SK-N-SH treated with all-trans-retinoic acid at 6 μM for 48 hours (cell line): ENCODE measurements at regions not wholly inside any gene's neighbourhood (a gene's known extent, or its start where the extent isn't known, plus 50 kb on each side); places are given as distances from the start of the nearest gene placed in this dataset.

ENCODE experiments used
- ARNTL ChIP-seq: fragments of 450-650 bp; formaldehyde crosslinking; IDR thresholded peaks from 2 replicates; pipeline ENCODE4 v1.5.0; 2020; ENCODE audit warnings: low read depth, mild to moderate bottlenecking, moderate library complexity, borderline replicate concordance
- CSDC2 ChIP-seq: fragments of 250-450 bp; sonication (Bioruptor Pico); IDR thresholded peaks from 2 replicates; pipeline ENCODE4 v1.5.0; 2020; ENCODE audit warnings: mild to moderate bottlenecking, moderate library complexity
- GLIS3 ChIP-seq: fragments of 250-450 bp; sonication (Bioruptor Pico); IDR thresholded peaks from 2 replicates; pipeline ENCODE4 v1.5.0; 2020; ENCODE audit warnings: mild to moderate bottlenecking, moderate library complexity
- RARB ChIP-seq: fragments of 250-450 bp; sonication (Bioruptor Pico); IDR thresholded peaks from 2 replicates; pipeline ENCODE4 v1.8.0; 2021; ENCODE audit warnings: mild to moderate bottlenecking, moderate library complexity
- SNAI2 ChIP-seq: fragments of 250-450 bp; sonication (Bioruptor Pico); IDR thresholded peaks from 2 replicates; pipeline ENCODE4 v1.5.0; 2020; ENCODE audit warnings: mild to moderate bottlenecking, moderate library complexity
- ZC3H10 ChIP-seq: fragments of 250-450 bp; sonication (Bioruptor Pico); IDR thresholded peaks from 2 replicates; pipeline ENCODE4 v1.5.1; 2021; ENCODE audit warnings: mild to moderate bottlenecking, moderate library complexity
- ZFP3 ChIP-seq: fragments of 250-450 bp; sonication (Bioruptor Pico); IDR thresholded peaks from 2 replicates; pipeline ENCODE4 v1.5.0; 2020; ENCODE audit warnings: mild to moderate bottlenecking, moderate library complexity
- ZNF565 ChIP-seq: fragments of 450-650 bp; formaldehyde crosslinking; conservative IDR thresholded peaks from 2 replicates; pipeline ENCODE4 v1.5.0; 2020; ENCODE audit warnings: low read depth, mild to moderate bottlenecking, moderate library complexity
- ZNF70 ChIP-seq: fragments of 450-650 bp; formaldehyde crosslinking; IDR thresholded peaks from 2 replicates; pipeline ENCODE4 v1.5.0; 2020; ENCODE audit warnings: mild to moderate bottlenecking, moderate library complexity
- TF ChIP-seq, protein P1 (sequence below): fragments of 250-450 bp; sonication (Bioruptor Pico); IDR thresholded peaks from 2 replicates; pipeline ENCODE4 v1.8.0; 2020; ENCODE audit warnings: mild to moderate bottlenecking, moderate library complexity, borderline replicate concordance
- TF ChIP-seq, protein P2 (sequence below): fragments of 250-450 bp; sonication (Bioruptor Pico); IDR thresholded peaks from 2 replicates; pipeline ENCODE4 v1.5.1; 2021; ENCODE audit warnings: mild to moderate bottlenecking, moderate library complexity
- TF ChIP-seq, protein P3 (sequence below): fragments of 250-450 bp; sonication (Bioruptor Pico); IDR thresholded peaks from 2 replicates; pipeline ENCODE4 v1.5.0; 2020; ENCODE audit warnings: mild to moderate bottlenecking, moderate library complexity
- TF ChIP-seq, protein P4 (sequence below): fragments of 250-450 bp; sonication (Bioruptor Pico); IDR thresholded peaks from 2 replicates; pipeline ENCODE4 v1.5.1; 2020; ENCODE audit warnings: low read depth, mild to moderate bottlenecking, moderate library complexity
- TF ChIP-seq, protein P5 (sequence below): fragments of 250-450 bp; sonication (Bioruptor Pico); IDR thresholded peaks from 2 replicates; pipeline ENCODE4 v1.8.0; 2021; ENCODE audit warnings: low read depth, mild to moderate bottlenecking, moderate library complexity, borderline replicate concordance

DNA sequence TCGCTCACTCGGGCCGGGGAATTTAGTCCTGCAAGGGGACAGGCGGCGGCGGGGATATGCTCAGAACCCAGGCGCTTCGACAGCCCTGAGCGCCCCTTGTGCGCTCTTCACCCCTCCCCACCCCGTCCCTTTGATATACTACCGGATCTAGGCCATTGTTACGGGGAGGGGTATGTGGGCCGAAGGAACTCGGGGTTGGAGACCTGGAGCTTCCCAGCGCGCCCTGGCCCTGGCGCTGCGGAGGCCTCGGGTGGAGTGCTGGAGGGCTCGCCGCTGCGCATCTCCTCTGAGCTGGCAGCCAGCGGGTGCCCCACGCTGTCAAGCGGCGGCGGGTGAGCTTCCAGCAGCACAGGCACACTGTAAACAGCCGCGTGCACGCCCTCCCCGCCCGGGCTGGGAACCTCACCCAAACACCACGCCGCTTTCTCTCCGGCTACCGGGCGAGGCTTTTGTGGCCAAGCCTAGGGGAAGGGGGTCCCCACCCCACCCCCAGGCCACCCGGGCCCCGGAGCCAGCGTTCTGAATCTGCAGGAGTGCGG is 54.5 kb upstream of the BCOR start:
- TF ChIP-seq, protein P1, sequence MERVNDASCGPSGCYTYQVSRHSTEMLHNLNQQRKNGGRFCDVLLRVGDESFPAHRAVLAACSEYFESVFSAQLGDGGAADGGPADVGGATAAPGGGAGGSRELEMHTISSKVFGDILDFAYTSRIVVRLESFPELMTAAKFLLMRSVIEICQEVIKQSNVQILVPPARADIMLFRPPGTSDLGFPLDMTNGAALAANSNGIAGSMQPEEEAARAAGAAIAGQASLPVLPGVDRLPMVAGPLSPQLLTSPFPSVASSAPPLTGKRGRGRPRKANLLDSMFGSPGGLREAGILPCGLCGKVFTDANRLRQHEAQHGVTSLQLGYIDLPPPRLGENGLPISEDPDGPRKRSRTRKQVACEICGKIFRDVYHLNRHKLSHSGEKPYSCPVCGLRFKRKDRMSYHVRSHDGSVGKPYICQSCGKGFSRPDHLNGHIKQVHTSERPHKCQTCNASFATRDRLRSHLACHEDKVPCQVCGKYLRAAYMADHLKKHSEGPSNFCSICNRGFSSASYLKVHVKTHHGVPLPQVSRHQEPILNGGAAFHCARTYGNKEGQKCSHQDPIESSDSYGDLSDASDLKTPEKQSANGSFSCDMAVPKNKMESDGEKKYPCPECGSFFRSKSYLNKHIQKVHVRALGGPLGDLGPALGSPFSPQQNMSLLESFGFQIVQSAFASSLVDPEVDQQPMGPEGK (CRISPR knock-in tag), result no peak
- TF ChIP-seq ZC3H10, result no peak
- TF ChIP-seq GLIS3 (CRISPR knock-in tag), result no peak
- TF ChIP-seq, protein P2, sequence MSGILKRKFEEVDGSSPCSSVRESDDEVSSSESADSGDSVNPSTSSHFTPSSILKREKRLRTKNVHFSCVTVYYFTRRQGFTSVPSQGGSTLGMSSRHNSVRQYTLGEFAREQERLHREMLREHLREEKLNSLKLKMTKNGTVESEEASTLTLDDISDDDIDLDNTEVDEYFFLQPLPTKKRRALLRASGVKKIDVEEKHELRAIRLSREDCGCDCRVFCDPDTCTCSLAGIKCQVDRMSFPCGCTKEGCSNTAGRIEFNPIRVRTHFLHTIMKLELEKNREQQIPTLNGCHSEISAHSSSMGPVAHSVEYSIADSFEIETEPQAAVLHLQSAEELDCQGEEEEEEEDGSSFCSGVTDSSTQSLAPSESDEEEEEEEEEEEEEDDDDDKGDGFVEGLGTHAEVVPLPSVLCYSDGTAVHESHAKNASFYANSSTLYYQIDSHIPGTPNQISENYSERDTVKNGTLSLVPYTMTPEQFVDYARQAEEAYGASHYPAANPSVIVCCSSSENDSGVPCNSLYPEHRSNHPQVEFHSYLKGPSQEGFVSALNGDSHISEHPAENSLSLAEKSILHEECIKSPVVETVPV (CRISPR knock-in tag), result no peak
- no peak for TF ChIP-seq SNAI2 (CRISPR knock-in tag)
- TF ChIP-seq, protein P3, sequence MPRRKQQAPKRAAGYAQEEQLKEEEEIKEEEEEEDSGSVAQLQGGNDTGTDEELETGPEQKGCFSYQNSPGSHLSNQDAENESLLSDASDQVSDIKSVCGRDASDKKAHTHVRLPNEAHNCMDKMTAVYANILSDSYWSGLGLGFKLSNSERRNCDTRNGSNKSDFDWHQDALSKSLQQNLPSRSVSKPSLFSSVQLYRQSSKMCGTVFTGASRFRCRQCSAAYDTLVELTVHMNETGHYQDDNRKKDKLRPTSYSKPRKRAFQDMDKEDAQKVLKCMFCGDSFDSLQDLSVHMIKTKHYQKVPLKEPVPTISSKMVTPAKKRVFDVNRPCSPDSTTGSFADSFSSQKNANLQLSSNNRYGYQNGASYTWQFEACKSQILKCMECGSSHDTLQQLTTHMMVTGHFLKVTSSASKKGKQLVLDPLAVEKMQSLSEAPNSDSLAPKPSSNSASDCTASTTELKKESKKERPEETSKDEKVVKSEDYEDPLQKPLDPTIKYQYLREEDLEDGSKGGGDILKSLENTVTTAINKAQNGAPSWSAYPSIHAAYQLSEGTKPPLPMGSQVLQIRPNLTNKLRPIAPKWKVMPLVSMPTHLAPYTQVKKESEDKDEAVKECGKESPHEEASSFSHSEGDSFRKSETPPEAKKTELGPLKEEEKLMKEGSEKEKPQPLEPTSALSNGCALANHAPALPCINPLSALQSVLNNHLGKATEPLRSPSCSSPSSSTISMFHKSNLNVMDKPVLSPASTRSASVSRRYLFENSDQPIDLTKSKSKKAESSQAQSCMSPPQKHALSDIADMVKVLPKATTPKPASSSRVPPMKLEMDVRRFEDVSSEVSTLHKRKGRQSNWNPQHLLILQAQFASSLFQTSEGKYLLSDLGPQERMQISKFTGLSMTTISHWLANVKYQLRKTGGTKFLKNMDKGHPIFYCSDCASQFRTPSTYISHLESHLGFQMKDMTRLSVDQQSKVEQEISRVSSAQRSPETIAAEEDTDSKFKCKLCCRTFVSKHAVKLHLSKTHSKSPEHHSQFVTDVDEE, result no peak
- no peak for TF ChIP-seq RARB (CRISPR knock-in tag)
- no peak for TF ChIP-seq ARNTL (CRISPR knock-in tag)
- TF ChIP-seq, protein P4, sequence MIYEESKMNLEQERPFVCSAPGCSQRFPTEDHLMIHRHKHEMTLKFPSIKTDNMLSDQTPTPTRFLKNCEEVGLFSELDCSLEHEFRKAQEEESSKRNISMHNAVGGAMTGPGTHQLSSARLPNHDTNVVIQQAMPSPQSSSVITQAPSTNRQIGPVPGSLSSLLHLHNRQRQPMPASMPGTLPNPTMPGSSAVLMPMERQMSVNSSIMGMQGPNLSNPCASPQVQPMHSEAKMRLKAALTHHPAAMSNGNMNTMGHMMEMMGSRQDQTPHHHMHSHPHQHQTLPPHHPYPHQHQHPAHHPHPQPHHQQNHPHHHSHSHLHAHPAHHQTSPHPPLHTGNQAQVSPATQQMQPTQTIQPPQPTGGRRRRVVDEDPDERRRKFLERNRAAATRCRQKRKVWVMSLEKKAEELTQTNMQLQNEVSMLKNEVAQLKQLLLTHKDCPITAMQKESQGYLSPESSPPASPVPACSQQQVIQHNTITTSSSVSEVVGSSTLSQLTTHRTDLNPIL, result no peak
- TF ChIP-seq ZFP3 (CRISPR knock-in tag), result no peak
- TF ChIP-seq CSDC2 (CRISPR knock-in tag), result no peak
- TF ChIP-seq ZNF565 (CRISPR knock-in tag), result no peak
- no peak for TF ChIP-seq ZNF70 (CRISPR knock-in tag)
- TF ChIP-seq, protein P5, sequence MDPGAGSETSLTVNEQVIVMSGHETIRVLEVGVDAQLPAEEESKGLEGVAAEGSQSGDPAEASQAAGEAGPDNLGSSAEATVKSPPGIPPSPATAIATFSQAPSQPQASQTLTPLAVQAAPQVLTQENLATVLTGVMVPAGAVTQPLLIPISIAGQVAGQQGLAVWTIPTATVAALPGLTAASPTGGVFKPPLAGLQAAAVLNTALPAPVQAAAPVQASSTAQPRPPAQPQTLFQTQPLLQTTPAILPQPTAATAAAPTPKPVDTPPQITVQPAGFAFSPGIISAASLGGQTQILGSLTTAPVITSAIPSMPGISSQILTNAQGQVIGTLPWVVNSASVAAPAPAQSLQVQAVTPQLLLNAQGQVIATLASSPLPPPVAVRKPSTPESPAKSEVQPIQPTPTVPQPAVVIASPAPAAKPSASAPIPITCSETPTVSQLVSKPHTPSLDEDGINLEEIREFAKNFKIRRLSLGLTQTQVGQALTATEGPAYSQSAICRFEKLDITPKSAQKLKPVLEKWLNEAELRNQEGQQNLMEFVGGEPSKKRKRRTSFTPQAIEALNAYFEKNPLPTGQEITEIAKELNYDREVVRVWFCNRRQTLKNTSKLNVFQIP (CRISPR knock-in tag), result no peak
